ENCODE measurements at regions not wholly inside any gene's neighbourhood (a gene's known extent, or its start where the extent isn't known, plus 50 kb on each side); places are given as distances from the start of the nearest gene placed in this dataset.

GRCh38 chr6:144548536-144548935 is 263.4 kb downstream of the UTRN start:
- TF ChIP-seq POLR2A (IDR thresholded peaks at IDR 0.05) (no peak), POLR2AphosphoS5 (IDR thresholded peaks at IDR 0.05; ENCODE audit: insufficient read depth in 1 of 2, low read depth in 1 of 2) (no peak)
- TF ChIP-seq, protein P1, sequence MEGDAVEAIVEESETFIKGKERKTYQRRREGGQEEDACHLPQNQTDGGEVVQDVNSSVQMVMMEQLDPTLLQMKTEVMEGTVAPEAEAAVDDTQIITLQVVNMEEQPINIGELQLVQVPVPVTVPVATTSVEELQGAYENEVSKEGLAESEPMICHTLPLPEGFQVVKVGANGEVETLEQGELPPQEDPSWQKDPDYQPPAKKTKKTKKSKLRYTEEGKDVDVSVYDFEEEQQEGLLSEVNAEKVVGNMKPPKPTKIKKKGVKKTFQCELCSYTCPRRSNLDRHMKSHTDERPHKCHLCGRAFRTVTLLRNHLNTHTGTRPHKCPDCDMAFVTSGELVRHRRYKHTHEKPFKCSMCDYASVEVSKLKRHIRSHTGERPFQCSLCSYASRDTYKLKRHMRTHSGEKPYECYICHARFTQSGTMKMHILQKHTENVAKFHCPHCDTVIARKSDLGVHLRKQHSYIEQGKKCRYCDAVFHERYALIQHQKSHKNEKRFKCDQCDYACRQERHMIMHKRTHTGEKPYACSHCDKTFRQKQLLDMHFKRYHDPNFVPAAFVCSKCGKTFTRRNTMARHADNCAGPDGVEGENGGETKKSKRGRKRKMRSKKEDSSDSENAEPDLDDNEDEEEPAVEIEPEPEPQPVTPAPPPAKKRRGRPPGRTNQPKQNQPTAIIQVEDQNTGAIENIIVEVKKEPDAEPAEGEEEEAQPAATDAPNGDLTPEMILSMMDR (IDR thresholded peaks at IDR 0.05): no peak

Measured in vagina (tissue), 2 donors.